K562 (cell line): ENCODE measurements at regions not wholly inside any gene's neighbourhood (a gene's known extent, or its start where the extent isn't known, plus 50 kb on each side); places are given as distances from the start of the nearest gene placed in this dataset.

Experiments
- CBX5 ChIP-seq: IDR thresholded peaks from 2 replicates; pipeline ENCODE4 v1.6.1; 2014; ENCODE audit warnings: low read depth, borderline replicate concordance
- CREBBP ChIP-seq: IDR thresholded peaks from one replicate; pipeline ENCODE4 v1.6.1; 2012; ENCODE audit warnings: low read depth, mild to moderate bottlenecking, control low read depth, inconsistent platforms, low read length
- HMGXB4 ChIP-seq: sonication (generic); formaldehyde crosslinking; IDR thresholded peaks from 2 replicates; pipeline ENCODE4 v1.8.1; 2023; ENCODE audit warnings: mild to moderate bottlenecking, missing genetic modification reagents
- HNRNPK ChIP-seq: fragments of 200-400 bp; formaldehyde crosslinking; IDR thresholded peaks from one replicate; pipeline ENCODE4 v1.6.1; 2018; ENCODE audit warnings: mild to moderate bottlenecking, low read depth, low read length; ENCODE audit not compliant: poor library complexity, severe bottlenecking
- KLF16 ChIP-seq: IDR thresholded peaks from 2 replicates; pipeline ENCODE4 v1.6.1; 2016; ENCODE audit warnings: antibody characterized with exemption
- MGA ChIP-seq: fragments of 450-650 bp; IDR thresholded peaks from 2 replicates; pipeline ENCODE4 v1.6.1; 2016; ENCODE audit warnings: mild to moderate bottlenecking, moderate library complexity
- NFE2L1 ChIP-seq: fragments of 450-650 bp; IDR thresholded peaks from 2 replicates; pipeline ENCODE4 v1.6.1; 2016; ENCODE audit warnings: missing genetic modification characterization, low read depth, mild to moderate bottlenecking, missing compliant biosample characterization, moderate library complexity, borderline replicate concordance
- NFYB ChIP-seq: IDR thresholded peaks from 2 replicates; pipeline ENCODE4 v1.6.1; 2011; ENCODE audit warnings: mild to moderate bottlenecking, moderate library complexity; ENCODE audit not compliant: insufficient read length; ENCODE audit errors: extremely low read depth
- POLR3A ChIP-seq: IDR thresholded peaks from 2 replicates; pipeline ENCODE4 v1.6.1; 2011; ENCODE audit warnings: borderline replicate concordance, mild to moderate bottlenecking, moderate library complexity; ENCODE audit not compliant: insufficient read length, insufficient read depth; ENCODE audit errors: extremely low read depth
- RAD51 ChIP-seq: fragments of 450-650 bp; IDR thresholded peaks from 2 replicates; pipeline ENCODE4 v1.7.1; 2016; ENCODE audit warnings: low read depth, mild to moderate bottlenecking, borderline replicate concordance
- TFE3 ChIP-seq: fragments of 450-650 bp; formaldehyde crosslinking; IDR thresholded peaks from 2 replicates; pipeline ENCODE4 v1.4.0; 2020; ENCODE audit warnings: mild to moderate bottlenecking, mixed read lengths
- ZNF311 ChIP-seq: fragments of 250-450 bp; sonication (Bioruptor Pico); IDR thresholded peaks from 2 replicates; pipeline ENCODE4 v1.4.0; 2020; ENCODE audit warnings: mild to moderate bottlenecking, moderate library complexity

- TF ChIP-seq HMGXB4 (peak; percentile 99), RAD51 (no peak; the same call in 1 of the 2 replicates), NFE2L1 (tag) (no peak), ZNF311 (CRISPR knock-in tag) (no peak), CREBBP (no peak), MGA (peak; percentile 99), KLF16 (no peak), TFE3 (no peak), HNRNPK (no peak), NFYB (no peak), POLR3A (peak; percentile 98), CBX5 (peak; percentile 80; the same call in 1 of the 2 replicates)
Observed at GRCh38 chr6:27630727-27631608, 158.1 kb upstream of the ZNF184 start (continued).
